ENCODE measurements at regions not wholly inside any gene's neighbourhood (a gene's known extent, or its start where the extent isn't known, plus 50 kb on each side); places are given as distances from the start of the nearest gene placed in this dataset.
"Not testable (repeated sequence)": the region's sequence is repeated elsewhere in the genome, so short reads cannot be mapped to it uniquely, and the experiment has no call there.

GRCh38 chr12:12725-13640, 53.6 kb upstream of the IQSEC3 start:
- not testable (repeated sequence) for TF ChIP-seq POLR2A (IDR thresholded peaks at IDR 0.05)
- TF ChIP-seq, protein P1, sequence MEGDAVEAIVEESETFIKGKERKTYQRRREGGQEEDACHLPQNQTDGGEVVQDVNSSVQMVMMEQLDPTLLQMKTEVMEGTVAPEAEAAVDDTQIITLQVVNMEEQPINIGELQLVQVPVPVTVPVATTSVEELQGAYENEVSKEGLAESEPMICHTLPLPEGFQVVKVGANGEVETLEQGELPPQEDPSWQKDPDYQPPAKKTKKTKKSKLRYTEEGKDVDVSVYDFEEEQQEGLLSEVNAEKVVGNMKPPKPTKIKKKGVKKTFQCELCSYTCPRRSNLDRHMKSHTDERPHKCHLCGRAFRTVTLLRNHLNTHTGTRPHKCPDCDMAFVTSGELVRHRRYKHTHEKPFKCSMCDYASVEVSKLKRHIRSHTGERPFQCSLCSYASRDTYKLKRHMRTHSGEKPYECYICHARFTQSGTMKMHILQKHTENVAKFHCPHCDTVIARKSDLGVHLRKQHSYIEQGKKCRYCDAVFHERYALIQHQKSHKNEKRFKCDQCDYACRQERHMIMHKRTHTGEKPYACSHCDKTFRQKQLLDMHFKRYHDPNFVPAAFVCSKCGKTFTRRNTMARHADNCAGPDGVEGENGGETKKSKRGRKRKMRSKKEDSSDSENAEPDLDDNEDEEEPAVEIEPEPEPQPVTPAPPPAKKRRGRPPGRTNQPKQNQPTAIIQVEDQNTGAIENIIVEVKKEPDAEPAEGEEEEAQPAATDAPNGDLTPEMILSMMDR (IDR thresholded peaks at IDR 0.05), result not testable (repeated sequence)
